ENCODE measurements at regions not wholly inside any gene's neighbourhood (a gene's known extent, or its start where the extent isn't known, plus 50 kb on each side); places are given as distances from the start of the nearest gene placed in this dataset.

GRCh38 chr14:66288511-66288910 lies 197.7 kb upstream of the CCDC196 start:
- ATAC-seq (no peak), FAIRE-seq (no peak), DNase-seq (no peak)
- Histone ChIP-seq H3K4me1 (no peaks in the 10 kb centered on the region), H3K36me3 (no peaks in the 10 kb centered on the region), H3K27me3 (no peaks in the 10 kb centered on the region), H3K27ac (no peak overlapping the region), H3K9me3 (no peaks in the 10 kb centered on the region), H3K4me3 (no peak overlapping the region)
- 91 to 93% methylated on average over 3 of the region's 3 CpGs for WGBS, 2 donors
- no peak for TF ChIP-seq CTCF (IDR thresholded peaks at IDR 0.05)
- intact Hi-C loops (cut with DNase I): no loop called here

DNA sequence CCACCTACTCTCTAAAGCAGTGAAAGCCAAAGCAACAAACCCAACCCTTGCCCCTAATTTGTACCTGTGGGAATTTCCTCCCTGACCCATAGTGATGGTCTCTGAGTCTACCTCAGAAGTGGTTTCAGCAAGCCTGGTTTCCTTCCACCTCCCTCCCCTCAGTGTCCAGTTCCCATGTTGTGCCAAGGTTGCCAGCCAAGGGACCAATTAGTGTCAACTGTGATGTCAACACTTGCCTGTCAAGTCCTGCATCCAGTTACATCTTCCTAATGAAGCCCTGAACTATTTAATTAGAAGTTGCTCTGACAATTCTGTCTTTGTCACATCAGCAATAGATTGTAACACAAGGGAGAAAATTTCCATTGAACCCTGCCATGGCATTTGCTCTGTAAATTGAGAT lies 194.4 kb upstream of the CCDC196 start:
- FAIRE-seq (no peak), ATAC-seq (no peak), DNase-seq (no peak)
- Histone ChIP-seq H3K27me3 (no peaks in the 10 kb centered on the region), H3K9me3 (no peaks in the 10 kb centered on the region), H3K4me1 (no peaks in the 10 kb centered on the region), H3K36me3 (no peaks in the 10 kb centered on the region), H3K4me3 (no peak overlapping the region), H3K27ac (no peak overlapping the region)
- intact Hi-C loops (cut with DNase I): no loop called here
- no peak for TF ChIP-seq CTCF (IDR thresholded peaks at IDR 0.05)

DNA sequence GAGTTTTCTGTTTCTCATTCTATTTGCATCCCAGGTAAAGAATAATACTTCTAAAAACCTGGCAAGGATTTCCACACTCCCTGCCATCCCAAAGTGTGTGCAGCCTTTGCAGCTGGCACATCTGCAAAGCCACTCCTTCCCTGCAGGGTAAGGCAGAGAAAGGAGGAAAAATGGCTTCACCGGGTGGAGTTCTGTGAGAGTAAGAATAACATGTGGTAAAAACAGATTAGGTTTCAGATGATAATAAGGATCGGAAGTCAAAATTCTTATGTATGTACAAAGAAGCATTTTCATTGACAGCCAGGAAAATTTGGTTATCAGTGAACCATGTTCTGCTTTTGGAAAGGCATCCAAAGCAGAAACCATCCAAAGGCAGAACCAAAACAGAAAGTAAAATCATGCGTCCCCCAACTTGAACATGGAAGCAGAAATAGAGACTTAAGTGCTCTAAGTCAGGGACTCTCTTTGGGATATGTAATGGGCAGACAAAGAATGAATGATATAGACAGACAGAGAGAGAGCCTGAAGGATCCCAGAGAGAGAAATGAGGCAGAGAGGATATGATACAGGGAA lies 192.6 kb upstream of the CCDC196 start:
- H3K27me3 ChIP-seq: no peaks in the 10 kb centered on the region

DNA sequence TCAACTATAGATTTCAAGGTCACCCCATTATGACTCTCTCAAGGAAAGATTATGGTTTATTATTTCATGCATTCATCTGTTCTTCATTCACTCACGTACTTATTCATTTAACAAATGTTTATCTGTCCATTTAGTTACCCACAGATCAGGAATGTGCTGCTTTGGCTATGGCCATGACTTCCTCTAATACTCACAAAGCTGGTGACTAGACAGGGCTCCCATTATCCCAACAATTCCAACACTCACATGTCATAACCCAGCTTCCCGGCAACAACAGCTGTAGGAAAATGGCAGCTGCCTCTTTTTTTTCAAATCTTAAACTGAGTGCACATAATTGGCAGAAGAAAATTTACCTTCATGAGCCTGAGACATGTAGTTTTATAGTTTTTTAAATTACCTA lies 190.8 kb upstream of the CCDC196 start:
- Histone ChIP-seq H3K4me3 (no peak overlapping the region), H3K36me3 (no peaks in the 10 kb centered on the region), H3K27me3 (no peaks in the 10 kb centered on the region), H3K9me3 (no peaks in the 10 kb centered on the region), H3K4me1 (no peaks in the 10 kb centered on the region), H3K27ac (no peak overlapping the region)
- no peak for TF ChIP-seq CTCF (IDR thresholded peaks at IDR 0.05)
- ATAC-seq (no peak), FAIRE-seq (no peak), DNase-seq (no peak)
- 87 to 91% methylated on average over 2 of the region's 2 CpGs for WGBS, 2 donors
- intact Hi-C loops (cut with DNase I): no loop called here

More for the DNA sequence above, 192.6 kb upstream of the CCDC196 start:
- Histone ChIP-seq H3K4me1 (no peaks in the 10 kb centered on the region), H3K27ac (no peak overlapping the region), H3K4me3 (no peak overlapping the region), H3K36me3 (no peaks in the 10 kb centered on the region), H3K9me3 (no peaks in the 10 kb centered on the region)
- TF ChIP-seq CTCF (IDR thresholded peaks at IDR 0.05): no peak
- 59 to 74% methylated on average over 3 of the region's 3 CpGs for WGBS, 2 donors
- intact Hi-C loops (cut with DNase I): no loop called here
- DNase-seq (no peak), FAIRE-seq (no peak), ATAC-seq (no peak)

DNA sequence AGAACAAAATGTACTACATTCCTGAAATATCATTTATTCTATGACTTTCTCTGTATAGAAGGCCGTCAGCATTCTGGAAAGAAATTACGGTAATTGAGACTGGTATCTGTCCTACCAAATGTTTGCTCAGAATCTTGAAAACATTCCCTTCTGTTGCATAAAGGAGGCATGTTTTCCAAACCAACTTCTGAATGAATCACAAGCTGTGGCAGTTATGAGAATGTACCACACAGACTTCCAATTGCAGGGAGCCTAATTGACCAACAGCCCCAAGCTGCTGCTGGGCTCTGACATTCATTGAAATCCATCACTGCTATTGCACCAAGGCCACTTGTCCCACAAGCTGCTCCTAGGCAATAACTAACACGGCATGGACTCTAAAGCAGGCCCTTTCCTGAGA lies 185.3 kb upstream of the CCDC196 start:
- Histone ChIP-seq H3K9me3 (no peaks in the 10 kb centered on the region), H3K27me3 (no peaks in the 10 kb centered on the region), H3K27ac (no peak overlapping the region), H3K4me3 (no peak overlapping the region), H3K4me1 (no peaks in the 10 kb centered on the region), H3K36me3 (no peaks in the 10 kb centered on the region)
- DNase-seq: no peak
- no peak for FAIRE-seq
- WGBS, 2 donors: 78 to 79% methylated on average over 3 of the region's 3 CpGs
- no peak for TF ChIP-seq CTCF (IDR thresholded peaks at IDR 0.05)
- intact Hi-C loops (cut with DNase I): no loop called here
- ATAC-seq: no peak

All from pancreas (tissue), 10 donors.